ENCODE measurements at regions not wholly inside any gene's neighbourhood (a gene's known extent, or its start where the extent isn't known, plus 50 kb on each side); places are given as distances from the start of the nearest gene placed in this dataset.

DNA sequence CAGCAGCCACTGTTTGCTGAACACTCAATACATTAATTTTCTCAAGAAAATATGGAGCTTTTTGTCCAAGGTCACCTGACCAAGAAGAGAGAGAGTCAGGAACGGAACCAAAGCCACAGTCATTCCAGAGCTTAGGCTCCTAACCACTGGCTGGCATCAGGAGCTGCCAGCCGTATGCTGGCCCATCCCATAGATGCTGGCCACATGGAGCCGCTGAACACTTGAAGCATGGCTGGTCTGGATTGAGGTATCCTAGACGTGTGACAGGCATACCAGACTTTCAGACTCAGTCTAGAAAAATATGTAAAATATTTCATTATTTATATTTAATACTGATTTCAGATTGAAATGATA lies 458.7 kb downstream of the MATN1 start:
- H3K36me3 ChIP-seq (ENCODE audit: insufficient read depth) = no peaks in the 10 kb centered on the region
- H3K27ac ChIP-seq = no peak overlapping the region
- H2AFZ ChIP-seq (ENCODE audit: low read depth) = no peak overlapping the region
- TF ChIP-seq, protein P1, sequence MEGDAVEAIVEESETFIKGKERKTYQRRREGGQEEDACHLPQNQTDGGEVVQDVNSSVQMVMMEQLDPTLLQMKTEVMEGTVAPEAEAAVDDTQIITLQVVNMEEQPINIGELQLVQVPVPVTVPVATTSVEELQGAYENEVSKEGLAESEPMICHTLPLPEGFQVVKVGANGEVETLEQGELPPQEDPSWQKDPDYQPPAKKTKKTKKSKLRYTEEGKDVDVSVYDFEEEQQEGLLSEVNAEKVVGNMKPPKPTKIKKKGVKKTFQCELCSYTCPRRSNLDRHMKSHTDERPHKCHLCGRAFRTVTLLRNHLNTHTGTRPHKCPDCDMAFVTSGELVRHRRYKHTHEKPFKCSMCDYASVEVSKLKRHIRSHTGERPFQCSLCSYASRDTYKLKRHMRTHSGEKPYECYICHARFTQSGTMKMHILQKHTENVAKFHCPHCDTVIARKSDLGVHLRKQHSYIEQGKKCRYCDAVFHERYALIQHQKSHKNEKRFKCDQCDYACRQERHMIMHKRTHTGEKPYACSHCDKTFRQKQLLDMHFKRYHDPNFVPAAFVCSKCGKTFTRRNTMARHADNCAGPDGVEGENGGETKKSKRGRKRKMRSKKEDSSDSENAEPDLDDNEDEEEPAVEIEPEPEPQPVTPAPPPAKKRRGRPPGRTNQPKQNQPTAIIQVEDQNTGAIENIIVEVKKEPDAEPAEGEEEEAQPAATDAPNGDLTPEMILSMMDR (conservative IDR thresholded peaks at IDR 0.05; ENCODE audit: low read depth, low read length) = no peak
- H3K4me2 ChIP-seq = no peak overlapping the region
- H3K4me3 ChIP-seq (IDR thresholded peaks at IDR 0.05; ENCODE audit: insufficient read depth, low read depth, low read length) = no peak overlapping the region
- H3K4me1 ChIP-seq (ENCODE audit: low read depth, poor library complexity, severe bottlenecking) = no peaks in the 10 kb centered on the region
- peaks cover 2% of the 10 kb centered on the region; the same call in 1 of the 2 replicates for H3K27me3 ChIP-seq (ENCODE audit: insufficient read depth, low read depth)
- no peaks in the 10 kb centered on the region for H3K79me2 ChIP-seq (ENCODE audit: insufficient read depth, low read depth)
- no peak overlapping the region for H3K9ac ChIP-seq
- H4K20me1 ChIP-seq (ENCODE audit: insufficient read depth) = no peaks in the 10 kb centered on the region

DNA sequence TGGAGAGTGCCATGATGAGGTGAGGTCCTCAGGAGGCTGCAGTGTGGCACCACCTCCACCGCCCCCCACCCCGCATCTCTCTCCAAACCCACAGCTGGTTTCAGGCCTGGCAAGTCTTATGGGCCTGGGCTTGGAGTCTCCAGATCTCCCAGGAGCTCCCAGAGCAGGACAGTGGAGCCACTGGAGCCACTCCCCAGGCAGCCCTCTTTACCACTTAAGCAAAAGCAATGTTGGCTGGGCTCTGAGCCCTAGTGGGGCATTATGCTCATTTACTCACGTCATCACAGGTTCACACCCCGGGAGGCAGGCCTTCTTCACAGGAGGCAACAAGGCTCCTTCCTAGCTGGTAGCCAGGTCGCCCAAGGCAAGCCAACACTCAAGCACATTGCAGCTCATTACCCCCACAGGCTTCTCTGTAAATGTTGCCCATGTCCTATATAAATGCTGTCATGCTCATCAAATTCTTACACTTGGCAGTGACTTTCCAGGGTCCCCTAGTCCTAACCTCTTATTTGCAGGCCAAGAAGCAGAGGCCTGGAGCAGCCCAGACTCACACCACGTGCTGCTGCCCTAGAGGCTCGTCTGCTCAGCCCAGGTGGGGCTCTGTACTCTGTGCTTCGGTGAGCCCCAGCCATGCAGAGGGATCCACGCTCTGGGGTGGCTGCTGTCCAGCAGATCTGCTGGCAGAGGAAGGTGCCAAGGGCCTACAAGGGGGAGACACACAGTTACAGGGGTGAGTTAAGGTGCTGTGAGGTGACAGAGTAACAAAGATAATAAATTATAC lies 459.3 kb downstream of the MATN1 start:
- no peaks in the 10 kb centered on the region for H3K36me3 ChIP-seq (ENCODE audit: insufficient read depth)
- H3K27me3 ChIP-seq (ENCODE audit: insufficient read depth, low read depth) = peaks cover 2% of the 10 kb centered on the region; the same call in 1 of the 2 replicates
- H3K4me2 ChIP-seq = no peak overlapping the region
- H3K79me2 ChIP-seq (ENCODE audit: insufficient read depth, low read depth) = no peaks in the 10 kb centered on the region
- TF ChIP-seq, protein P1 (conservative IDR thresholded peaks at IDR 0.05; ENCODE audit: low read depth, low read length) = no peak
- no peak overlapping the region for H2AFZ ChIP-seq (ENCODE audit: low read depth)
- no peak overlapping the region for H3K9ac ChIP-seq
- H3K27ac ChIP-seq = no peak overlapping the region
- H4K20me1 ChIP-seq (ENCODE audit: insufficient read depth) = no peaks in the 10 kb centered on the region
- H3K4me1 ChIP-seq (ENCODE audit: low read depth, poor library complexity, severe bottlenecking) = no peaks in the 10 kb centered on the region
- no peak overlapping the region for H3K4me3 ChIP-seq (IDR thresholded peaks at IDR 0.05; ENCODE audit: insufficient read depth, low read depth, low read length)

DNA sequence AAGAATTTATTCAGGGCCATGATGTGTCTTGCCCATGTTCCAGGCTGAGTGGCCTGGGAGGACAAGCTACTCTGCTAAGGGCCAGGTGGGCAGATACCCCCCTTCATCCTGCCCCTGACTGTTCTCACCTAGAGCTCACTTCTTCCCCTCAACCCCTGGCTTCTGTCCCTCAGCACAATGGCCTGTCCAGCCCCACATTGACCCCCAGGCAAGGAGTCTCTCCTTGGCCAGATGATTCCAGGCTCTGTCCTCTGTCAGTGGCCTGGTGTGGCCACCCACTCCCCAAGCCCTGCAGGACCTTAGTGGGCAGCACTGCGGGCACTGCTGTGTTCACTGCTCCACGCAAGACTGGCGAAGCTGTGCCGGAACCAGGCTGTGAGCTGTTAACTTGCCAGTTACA lies 460.0 kb downstream of the MATN1 start:
- TF ChIP-seq, protein P1 (conservative IDR thresholded peaks at IDR 0.05; ENCODE audit: low read depth, low read length) = no peak
- no peak overlapping the region for H3K27ac ChIP-seq
- no peak overlapping the region for H3K9ac ChIP-seq
- no peaks in the 10 kb centered on the region for H3K79me2 ChIP-seq (ENCODE audit: insufficient read depth, low read depth)
- H2AFZ ChIP-seq (ENCODE audit: low read depth) = no peak overlapping the region
- H3K36me3 ChIP-seq (ENCODE audit: insufficient read depth) = no peaks in the 10 kb centered on the region
- H3K4me2 ChIP-seq = no peak overlapping the region
- no peaks in the 10 kb centered on the region for H3K4me1 ChIP-seq (ENCODE audit: low read depth, poor library complexity, severe bottlenecking)
- H3K4me3 ChIP-seq (IDR thresholded peaks at IDR 0.05; ENCODE audit: insufficient read depth, low read depth, low read length) = no peak overlapping the region
- no peaks in the 10 kb centered on the region for H4K20me1 ChIP-seq (ENCODE audit: insufficient read depth)
- H3K27me3 ChIP-seq (ENCODE audit: insufficient read depth, low read depth) = peaks cover 2% of the 10 kb centered on the region; the same call in 1 of the 2 replicates

DNA sequence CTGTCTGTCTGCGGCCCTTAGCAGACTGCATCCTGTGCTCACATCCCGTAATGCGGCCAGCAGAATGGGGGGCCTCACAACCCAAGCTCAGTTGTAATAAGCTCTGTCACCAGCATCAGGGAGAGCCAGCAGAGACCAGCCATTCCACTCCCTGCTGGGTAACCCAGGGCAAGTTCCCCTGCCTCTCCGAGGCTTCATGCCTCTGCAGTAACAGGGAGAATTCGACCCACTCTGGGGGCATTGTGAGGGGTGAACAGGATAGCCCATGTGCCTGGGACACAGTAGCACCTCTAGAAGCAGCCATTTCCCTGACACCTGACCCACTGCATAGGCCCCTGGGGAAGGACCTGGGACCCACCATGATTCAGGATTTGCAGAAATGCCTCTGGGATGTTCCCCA lies 461.2 kb downstream of the MATN1 start:
- no peaks in the 10 kb centered on the region for H3K36me3 ChIP-seq (ENCODE audit: insufficient read depth)
- no peak overlapping the region for H3K4me3 ChIP-seq (IDR thresholded peaks at IDR 0.05; ENCODE audit: insufficient read depth, low read depth, low read length)
- H2AFZ ChIP-seq (ENCODE audit: low read depth) = no peak overlapping the region
- H3K79me2 ChIP-seq (ENCODE audit: insufficient read depth, low read depth) = no peaks in the 10 kb centered on the region
- H3K9ac ChIP-seq = no peak overlapping the region
- TF ChIP-seq, protein P1 (conservative IDR thresholded peaks at IDR 0.05; ENCODE audit: low read depth, low read length) = no peak
- H4K20me1 ChIP-seq (ENCODE audit: insufficient read depth) = no peaks in the 10 kb centered on the region
- H3K27me3 ChIP-seq (ENCODE audit: insufficient read depth, low read depth) = no peaks in the 10 kb centered on the region; the same call in 1 of the 2 replicates
- H3K4me2 ChIP-seq = no peak overlapping the region
- H3K27ac ChIP-seq = no peak overlapping the region
- no peaks in the 10 kb centered on the region for H3K4me1 ChIP-seq (ENCODE audit: low read depth, poor library complexity, severe bottlenecking)

Data from KMS-11 (cell line).